Activated naive CD4-positive, alpha-beta T cell treated with anti-CD3 and anti-CD28 coated beads, Interleukin-2, amount 50 U/mL, for 24 hours (primary cell): ENCODE measurements at regions not wholly inside any gene's neighbourhood (a gene's known extent, or its start where the extent isn't known, plus 50 kb on each side); places are given as distances from the start of the nearest gene placed in this dataset.
"Not testable (repeated sequence)": the region's sequence is repeated elsewhere in the genome, so short reads cannot be mapped to it uniquely, and the experiment has no call there.

ENCODE experiments used
- H3K27ac Mint-ChIP-seq: one replicate; pipeline ENCODE4 v1.8.0; 2021; ENCODE audit warnings: mild to moderate bottlenecking, mixed read lengths
- H3K27me3 Mint-ChIP-seq: one replicate; pipeline ENCODE4 v1.8.0; 2021; ENCODE audit warnings: mixed read lengths
- H3K36me3 Mint-ChIP-seq: one replicate; pipeline ENCODE4 v1.8.0; 2021; ENCODE audit warnings: mixed read lengths
- H3K4me1 Mint-ChIP-seq: one replicate; pipeline ENCODE4 v1.8.0; 2021; ENCODE audit warnings: mixed read lengths
- H3K4me3 Mint-ChIP-seq: one replicate; pipeline ENCODE4 v1.8.0; 2021; ENCODE audit warnings: mild to moderate bottlenecking, mixed read lengths
- H3K9me3 Mint-ChIP-seq: one replicate; pipeline ENCODE4 v1.8.0; 2021; ENCODE audit warnings: mixed read lengths

DNA sequence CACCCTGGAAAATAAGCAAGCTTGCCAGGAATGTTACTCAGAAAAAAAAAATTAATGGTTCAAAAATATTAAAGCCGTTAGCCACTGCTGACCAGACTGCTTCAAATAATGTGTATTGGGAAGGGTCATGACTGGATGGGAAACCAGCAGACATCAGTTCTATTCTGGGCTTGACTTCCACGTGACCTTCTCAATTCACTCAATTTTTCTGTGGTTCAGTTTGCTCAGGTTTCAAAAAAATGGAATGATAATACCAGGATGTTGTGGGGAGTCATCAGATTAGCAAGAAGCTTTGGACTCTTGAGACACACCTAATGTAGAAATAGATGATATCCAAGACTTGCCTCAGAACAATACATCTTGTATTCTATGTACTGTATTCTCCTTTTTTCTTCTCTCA lies 541.9 kb upstream of the BOD1L1 start:
- Mint-ChIP-seq H3K27me3 (no peaks in the 10 kb centered on the region), H3K4me1 (no peaks in the 10 kb centered on the region), H3K9me3 (no peaks in the 10 kb centered on the region), H3K36me3 (no peaks in the 10 kb centered on the region), H3K27ac (no peak overlapping the region), H3K4me3 (no peak overlapping the region)

GRCh38 chr4:14169940-14170339 lies 542.4 kb upstream of the BOD1L1 start:
- not testable (repeated sequence) for H3K4me1 Mint-ChIP-seq, H3K36me3 Mint-ChIP-seq, H3K4me3 Mint-ChIP-seq, H3K27ac Mint-ChIP-seq, H3K27me3 Mint-ChIP-seq, H3K9me3 Mint-ChIP-seq

DNA sequence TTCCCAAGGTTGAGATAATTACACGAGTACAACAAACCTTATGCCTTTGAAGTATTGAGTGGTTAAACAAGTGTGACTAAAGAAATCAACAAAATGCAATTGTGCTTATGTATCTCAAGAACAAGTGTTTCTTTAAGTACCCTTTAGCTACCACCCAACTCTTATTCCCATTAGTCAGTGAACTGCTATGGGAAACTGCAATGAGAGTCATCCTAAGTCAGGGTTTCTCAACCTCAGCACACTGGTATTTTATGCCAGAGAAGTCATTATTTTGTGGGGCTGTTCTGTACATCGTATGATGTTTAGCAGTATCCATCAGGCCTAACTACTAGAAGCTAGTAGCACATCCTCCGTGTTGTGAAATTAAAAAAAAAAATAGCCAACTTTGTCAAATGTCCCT lies 549.1 kb upstream of the BOD1L1 start:
- Mint-ChIP-seq H3K27ac (no peak overlapping the region), H3K36me3 (no peaks in the 10 kb centered on the region), H3K27me3 (no peaks in the 10 kb centered on the region), H3K9me3 (no peaks in the 10 kb centered on the region), H3K4me1 (peaks cover 39% of the 10 kb centered on the region), H3K4me3 (no peak overlapping the region)

DNA sequence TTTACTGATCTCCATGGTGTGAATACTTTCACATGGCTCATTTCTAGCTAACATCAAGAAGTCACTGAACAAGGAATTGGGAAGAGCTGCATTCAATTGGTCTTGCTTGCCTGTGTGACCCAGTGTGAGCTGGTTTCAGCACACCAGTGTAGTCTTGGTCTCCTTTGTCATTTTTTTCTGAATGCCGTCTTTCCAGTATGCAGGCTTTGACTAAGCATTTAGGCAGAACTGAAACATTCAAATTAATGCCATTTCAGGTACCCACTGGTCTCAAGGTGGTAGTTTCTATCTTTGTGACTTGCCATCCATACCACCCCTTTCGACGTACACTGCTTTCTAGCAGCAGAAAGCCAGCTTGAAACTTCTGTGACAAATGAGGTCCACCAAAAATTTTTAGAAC lies 550.5 kb upstream of the BOD1L1 start:
- peaks cover 39% of the 10 kb centered on the region for H3K4me1 Mint-ChIP-seq
- no peaks in the 10 kb centered on the region for H3K9me3 Mint-ChIP-seq
- peak overlapping the region; percentile 5 for H3K4me3 Mint-ChIP-seq
- H3K27me3 Mint-ChIP-seq = no peaks in the 10 kb centered on the region
- H3K27ac Mint-ChIP-seq = peak overlapping the region; percentile 80
- no peaks in the 10 kb centered on the region for H3K36me3 Mint-ChIP-seq

GRCh38 chr4:14178421-14178820 lies 550.9 kb upstream of the BOD1L1 start:
- H3K4me1 Mint-ChIP-seq = peaks cover 39% of the 10 kb centered on the region
- H3K27ac Mint-ChIP-seq = peak overlapping the region; percentile 80
- peak overlapping the region; percentile 5 for H3K4me3 Mint-ChIP-seq
- H3K27me3 Mint-ChIP-seq = no peaks in the 10 kb centered on the region
- no peaks in the 10 kb centered on the region for H3K36me3 Mint-ChIP-seq
- no peaks in the 10 kb centered on the region for H3K9me3 Mint-ChIP-seq

- H3K27ac Mint-ChIP-seq = no peak overlapping the region
- H3K4me1 Mint-ChIP-seq = peaks cover 39% of the 10 kb centered on the region
These were observed 552.6 kb upstream of the BOD1L1 start for GRCh38 chr4:14180166-14180565.

GRCh38 chr4:14180983-14181601 lies 553.6 kb upstream of the BOD1L1 start:
- no peaks in the 10 kb centered on the region for H3K9me3 Mint-ChIP-seq
- no peaks in the 10 kb centered on the region for H3K36me3 Mint-ChIP-seq
- no peak overlapping the region for H3K4me3 Mint-ChIP-seq
- H3K27ac Mint-ChIP-seq = no peak overlapping the region
- no peaks in the 10 kb centered on the region for H3K27me3 Mint-ChIP-seq
- peaks cover 39% of the 10 kb centered on the region for H3K4me1 Mint-ChIP-seq

More at GRCh38 chr4:14180166-14180565, 552.6 kb upstream of the BOD1L1 start:
- Mint-ChIP-seq H3K36me3 (no peaks in the 10 kb centered on the region), H3K9me3 (no peaks in the 10 kb centered on the region), H3K4me3 (no peak overlapping the region), H3K27me3 (no peaks in the 10 kb centered on the region)

- Mint-ChIP-seq H3K9me3 (no peaks in the 10 kb centered on the region), H3K27ac (no peak overlapping the region), H3K4me1 (peaks cover 29% of the 10 kb centered on the region), H3K4me3 (no peak overlapping the region), H3K27me3 (no peaks in the 10 kb centered on the region), H3K36me3 (no peaks in the 10 kb centered on the region)
These were observed 554.6 kb upstream of the BOD1L1 start for GRCh38 chr4:14182148-14182547.

DNA sequence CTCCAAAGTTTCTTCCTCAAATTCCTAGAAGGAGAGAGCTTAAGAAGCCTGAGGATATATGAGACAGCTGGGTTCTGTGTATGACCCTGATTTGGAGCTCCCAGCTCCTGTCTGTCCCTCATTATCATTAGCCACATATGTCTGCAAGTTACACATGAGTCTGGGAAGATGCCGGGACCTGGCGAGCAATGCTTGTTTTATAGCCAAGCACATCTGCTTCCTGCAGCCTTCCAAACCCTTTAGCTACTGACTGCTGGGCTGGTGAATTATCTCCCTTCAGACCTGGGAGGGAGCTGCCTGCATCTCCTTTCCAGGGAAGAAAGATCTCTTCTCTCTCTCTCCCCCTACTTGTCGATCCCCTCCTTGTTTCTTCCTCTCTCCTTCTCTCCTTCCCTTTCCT lies 556.7 kb upstream of the BOD1L1 start:
- Mint-ChIP-seq H3K4me1 (peaks cover 8% of the 10 kb centered on the region), H3K36me3 (no peaks in the 10 kb centered on the region), H3K27ac (no peak overlapping the region), H3K27me3 (no peaks in the 10 kb centered on the region), H3K4me3 (no peak overlapping the region), H3K9me3 (no peaks in the 10 kb centered on the region)

DNA sequence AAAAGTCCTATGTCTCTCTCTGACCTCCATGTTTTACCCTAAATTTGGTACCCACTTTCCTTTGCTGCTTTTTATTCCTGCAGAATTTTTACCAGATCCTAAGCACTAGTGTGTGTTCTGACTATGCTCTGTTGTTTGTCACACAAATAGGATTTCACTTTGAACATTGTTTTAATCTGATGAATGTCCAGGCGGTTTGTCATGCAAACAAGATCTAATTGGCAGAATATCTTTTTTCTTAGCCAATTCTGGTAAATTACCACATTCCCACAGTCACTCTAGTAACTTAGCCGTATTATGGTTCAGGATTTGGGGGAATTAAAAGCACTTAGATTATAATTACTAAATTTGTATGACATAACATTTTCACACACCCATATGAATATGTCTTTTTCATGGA lies 557.2 kb upstream of the BOD1L1 start:
- Mint-ChIP-seq H3K9me3 (no peaks in the 10 kb centered on the region), H3K4me3 (no peak overlapping the region), H3K36me3 (no peaks in the 10 kb centered on the region), H3K27ac (no peak overlapping the region), H3K4me1 (peaks cover 3% of the 10 kb centered on the region), H3K27me3 (no peaks in the 10 kb centered on the region)

- Mint-ChIP-seq H3K4me3 (no peak overlapping the region), H3K9me3 (no peaks in the 10 kb centered on the region), H3K27me3 (no peaks in the 10 kb centered on the region)
These were observed 560.7 kb upstream of the BOD1L1 start for GRCh38 chr4:14188214-14188613.

DNA sequence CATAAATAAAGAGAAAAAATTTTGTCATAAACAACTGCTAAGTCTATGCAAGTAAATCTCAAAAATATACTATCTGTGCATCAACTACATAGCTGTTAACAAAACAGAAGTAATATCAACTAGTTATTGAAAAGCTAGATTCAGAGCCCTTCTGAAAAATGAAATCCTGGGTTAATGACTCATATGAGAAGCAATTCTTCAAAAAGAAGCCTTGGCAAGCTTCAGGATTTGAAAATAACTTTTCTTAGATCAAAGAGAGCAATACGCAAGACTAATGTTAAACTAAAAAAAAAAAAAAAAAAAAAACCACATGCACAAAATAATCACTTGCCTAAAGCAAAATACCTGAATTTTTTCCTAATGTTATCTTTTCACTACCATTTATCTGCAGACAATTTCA lies 566.1 kb upstream of the BOD1L1 start:
- peaks cover 8% of the 10 kb centered on the region for H3K9me3 Mint-ChIP-seq
- no peaks in the 10 kb centered on the region for H3K4me1 Mint-ChIP-seq
- H3K36me3 Mint-ChIP-seq = no peaks in the 10 kb centered on the region
- peaks cover 4% of the 10 kb centered on the region for H3K27me3 Mint-ChIP-seq
- no peak overlapping the region for H3K4me3 Mint-ChIP-seq
- no peak overlapping the region for H3K27ac Mint-ChIP-seq

More at GRCh38 chr4:14188214-14188613, 560.7 kb upstream of the BOD1L1 start:
- no peaks in the 10 kb centered on the region for H3K4me1 Mint-ChIP-seq
- no peak overlapping the region for H3K27ac Mint-ChIP-seq
- no peaks in the 10 kb centered on the region for H3K36me3 Mint-ChIP-seq

- Mint-ChIP-seq H3K9me3 (peaks cover 8% of the 10 kb centered on the region), H3K4me1 (no peaks in the 10 kb centered on the region), H3K36me3 (no peaks in the 10 kb centered on the region), H3K27ac (no peak overlapping the region), H3K27me3 (peaks cover 4% of the 10 kb centered on the region), H3K4me3 (no peak overlapping the region)
These were observed 568.6 kb upstream of the BOD1L1 start for GRCh38 chr4:14196131-14196530.

GRCh38 chr4:14215116-14215770 lies 587.7 kb upstream of the BOD1L1 start:
- no peaks in the 10 kb centered on the region for H3K4me1 Mint-ChIP-seq
- H3K27ac Mint-ChIP-seq = no peak overlapping the region
- no peaks in the 10 kb centered on the region for H3K9me3 Mint-ChIP-seq
- no peaks in the 10 kb centered on the region for H3K36me3 Mint-ChIP-seq
- H3K27me3 Mint-ChIP-seq = peaks cover 1% of the 10 kb centered on the region
- no peak overlapping the region for H3K4me3 Mint-ChIP-seq

GRCh38 chr4:14217401-14217800 lies 589.9 kb upstream of the BOD1L1 start:
- Mint-ChIP-seq H3K27ac (no peak overlapping the region), H3K9me3 (no peaks in the 10 kb centered on the region), H3K36me3 (no peaks in the 10 kb centered on the region), H3K4me3 (no peak overlapping the region), H3K27me3 (peaks cover 1% of the 10 kb centered on the region), H3K4me1 (no peaks in the 10 kb centered on the region)

- Mint-ChIP-seq H3K9me3 (no peaks in the 10 kb centered on the region), H3K36me3 (no peaks in the 10 kb centered on the region), H3K27ac (no peak overlapping the region), H3K4me1 (no peaks in the 10 kb centered on the region), H3K27me3 (peaks cover 1% of the 10 kb centered on the region), H3K4me3 (no peak overlapping the region)
These were observed 591.1 kb upstream of the BOD1L1 start for GRCh38 chr4:14218641-14219040.

DNA sequence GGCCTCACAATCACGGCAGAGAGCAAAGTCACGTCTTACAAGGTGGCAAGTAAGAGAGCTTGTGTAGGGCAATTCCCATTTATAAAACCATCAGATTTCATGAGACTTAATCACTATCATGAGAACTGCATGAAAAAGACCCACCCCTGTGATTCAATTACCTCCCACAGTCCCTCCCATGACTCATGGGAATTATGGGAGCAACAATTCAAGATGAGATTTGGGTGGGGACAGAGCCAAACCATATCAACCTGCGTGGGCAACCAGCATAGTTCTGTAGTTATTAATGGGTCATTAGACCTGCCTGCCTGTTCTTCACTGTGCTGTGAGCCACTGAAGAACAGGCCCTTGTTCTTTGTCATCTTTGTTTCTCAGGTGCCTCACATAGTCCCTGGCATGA lies 593.7 kb upstream of the BOD1L1 start:
- no peak overlapping the region for H3K27ac Mint-ChIP-seq
- peaks cover 1% of the 10 kb centered on the region for H3K27me3 Mint-ChIP-seq
- no peaks in the 10 kb centered on the region for H3K36me3 Mint-ChIP-seq
- no peaks in the 10 kb centered on the region for H3K4me1 Mint-ChIP-seq
- H3K4me3 Mint-ChIP-seq = no peak overlapping the region
- H3K9me3 Mint-ChIP-seq = no peaks in the 10 kb centered on the region
